HUES6 (cell line): ENCODE measurements at regions not wholly inside any gene's neighbourhood (a gene's known extent, or its start where the extent isn't known, plus 50 kb on each side); places are given as distances from the start of the nearest gene placed in this dataset.
"Not testable (repeated sequence)": the region's sequence is repeated elsewhere in the genome, so short reads cannot be mapped to it uniquely, and the experiment has no call there.

Experiments
- H3K27ac ChIP-seq: 2 replicates; pipeline ENCODE4 v1.7.0; 2013; ENCODE audit warnings: low read depth, mild to moderate bottlenecking, low read length, inconsistent platforms
- H3K27me3 ChIP-seq: 2 replicates; pipeline ENCODE4 v1.6.1; 2013; ENCODE audit warnings: low read length; ENCODE audit not compliant: control insufficient read depth, insufficient read depth
- H3K36me3 ChIP-seq: 2 replicates; pipeline ENCODE4 v1.6.1; 2013; ENCODE audit warnings: low read length; ENCODE audit not compliant: control insufficient read depth, insufficient read depth
- H3K4me1 ChIP-seq: 2 replicates; pipeline ENCODE4 v1.6.1; 2013; ENCODE audit warnings: low read length; ENCODE audit not compliant: control insufficient read depth, insufficient read depth
- H3K4me3 ChIP-seq: 2 replicates; pipeline ENCODE4 v1.5.1; 2013; ENCODE audit warnings: low read depth, low read length
- H3K9ac ChIP-seq: one replicate; pipeline ENCODE4 v1.6.1; 2013; ENCODE audit warnings: mild to moderate bottlenecking, low read length
- H3K9me3 ChIP-seq: 2 replicates; pipeline ENCODE4 v1.6.1; 2013; ENCODE audit warnings: low read depth, low read length; ENCODE audit not compliant: control insufficient read depth, insufficient read depth

DNA sequence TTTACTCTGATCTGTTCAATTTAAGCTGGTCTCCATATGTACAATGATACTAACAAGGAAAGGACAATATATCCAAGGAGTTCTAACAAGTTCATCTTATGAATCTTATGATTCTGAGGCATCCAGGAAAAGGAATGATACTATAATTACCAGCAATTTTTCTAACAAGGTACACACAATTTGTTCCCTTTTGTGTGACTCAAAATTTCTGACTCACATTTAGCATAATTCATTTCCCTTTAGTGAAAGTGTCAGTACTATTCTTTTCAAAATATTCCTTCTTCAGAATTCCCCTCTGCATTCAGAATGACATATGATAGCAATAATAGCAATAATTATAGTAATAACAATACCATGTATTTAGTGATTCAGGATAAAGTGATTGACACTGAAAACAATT is 594.8 kb downstream of the DMRTA1 start:
- no peaks in the 10 kb centered on the region for H3K27me3 ChIP-seq
- no peak overlapping the region for H3K9ac ChIP-seq
- H3K4me3 ChIP-seq, result no peak overlapping the region
- peaks cover 9% of the 10 kb centered on the region for H3K4me1 ChIP-seq
- H3K36me3 ChIP-seq, result no peaks in the 10 kb centered on the region
- no peak overlapping the region for H3K27ac ChIP-seq
- no peaks in the 10 kb centered on the region for H3K9me3 ChIP-seq

DNA sequence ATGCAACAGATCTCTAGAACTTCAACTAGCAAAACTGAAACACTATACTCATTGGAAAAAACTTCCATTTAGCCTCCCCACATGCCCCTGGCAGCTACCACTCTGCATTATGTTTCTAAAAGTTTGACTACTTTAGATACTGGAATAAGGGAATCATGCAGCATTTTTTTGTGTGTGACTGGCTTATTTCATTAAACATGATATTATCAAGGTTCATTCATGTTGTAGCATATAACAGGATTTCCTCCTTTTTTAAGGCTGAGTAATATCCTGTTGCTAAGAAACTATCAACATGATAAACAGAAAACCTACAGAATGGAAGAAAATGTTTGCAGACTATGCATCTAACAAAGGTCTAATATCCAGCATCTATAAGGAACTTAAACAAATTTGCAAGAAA is 597.9 kb downstream of the DMRTA1 start:
- Histone ChIP-seq H3K4me1 (peaks cover 10% of the 10 kb centered on the region), H3K9me3 (no peaks in the 10 kb centered on the region), H3K27ac (no peak overlapping the region), H3K27me3 (no peaks in the 10 kb centered on the region), H3K9ac (no peak overlapping the region), H3K36me3 (no peaks in the 10 kb centered on the region), H3K4me3 (no peak overlapping the region)

- H3K27ac ChIP-seq, result not testable (repeated sequence)
Observed at GRCh38 chr9:23046026-23046425, 599.4 kb downstream of the DMRTA1 start.

GRCh38 chr9:23050548-23050947 is 603.9 kb downstream of the DMRTA1 start:
- Histone ChIP-seq H3K36me3 (no peaks in the 10 kb centered on the region), H3K9me3 (no peaks in the 10 kb centered on the region), H3K27ac (no peak overlapping the region), H3K27me3 (no peaks in the 10 kb centered on the region), H3K4me3 (no peak overlapping the region), H3K9ac (no peak overlapping the region), H3K4me1 (peaks cover 17% of the 10 kb centered on the region)

More at GRCh38 chr9:23046026-23046425, 599.4 kb downstream of the DMRTA1 start:
- not testable (repeated sequence) for H3K9me3 ChIP-seq, H3K27me3 ChIP-seq, H3K9ac ChIP-seq, H3K4me3 ChIP-seq, H3K36me3 ChIP-seq
- peaks cover 17% of the 10 kb centered on the region for H3K4me1 ChIP-seq

DNA sequence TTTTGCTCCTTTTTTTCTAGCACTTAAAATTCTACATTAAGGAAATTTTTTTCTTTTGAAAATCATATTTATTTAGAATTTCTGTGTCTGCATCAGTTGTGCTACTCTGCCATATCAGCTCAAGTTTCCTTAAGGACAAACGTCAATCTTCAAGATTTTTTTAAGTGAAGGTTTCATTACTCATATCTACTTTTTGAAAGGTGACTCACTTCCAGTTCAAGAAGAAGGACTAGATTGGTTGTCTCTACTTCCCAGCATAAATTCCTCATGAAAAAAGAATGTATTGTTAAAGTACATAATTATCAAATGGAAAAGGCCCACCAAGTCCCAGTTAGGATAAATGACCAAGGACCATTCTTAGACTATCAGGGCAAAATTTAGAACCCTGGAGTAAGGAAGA is 626.5 kb downstream of the DMRTA1 start:
- Histone ChIP-seq H3K36me3 (no peaks in the 10 kb centered on the region), H3K9me3 (no peaks in the 10 kb centered on the region), H3K4me1 (no peaks in the 10 kb centered on the region), H3K27ac (no peak overlapping the region), H3K4me3 (no peak overlapping the region), H3K9ac (no peak overlapping the region), H3K27me3 (no peaks in the 10 kb centered on the region)

DNA sequence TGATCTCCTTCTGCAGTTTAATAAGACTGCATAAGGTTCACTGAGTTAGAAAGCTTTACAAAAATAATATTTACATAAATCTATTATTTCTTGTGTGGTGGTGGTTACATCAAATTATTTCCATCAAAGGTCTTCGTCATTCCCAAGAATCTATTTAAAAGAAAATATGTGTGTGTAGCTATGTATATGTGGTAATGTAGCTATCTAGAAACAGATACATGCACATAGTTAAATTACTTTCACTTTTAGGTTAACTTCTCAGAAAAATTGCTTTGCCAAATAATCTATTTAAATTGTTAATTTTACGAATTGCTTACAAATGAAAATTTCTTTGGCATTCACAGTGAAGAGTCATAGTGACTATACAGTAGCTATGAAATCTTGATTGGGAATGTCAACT is 633.2 kb downstream of the DMRTA1 start:
- peaks cover 7% of the 10 kb centered on the region; the same call in 1 of the 2 replicates for H3K4me1 ChIP-seq
- no peaks in the 10 kb centered on the region for H3K27me3 ChIP-seq
- no peak overlapping the region for H3K4me3 ChIP-seq
- no peak overlapping the region for H3K27ac ChIP-seq
- H3K36me3 ChIP-seq, result no peaks in the 10 kb centered on the region
- 0 out of 2 replicates have a peak, but pooled peaks cover 4% of the 10 kb centered on the region for H3K9me3 ChIP-seq
- no peak overlapping the region for H3K9ac ChIP-seq

DNA sequence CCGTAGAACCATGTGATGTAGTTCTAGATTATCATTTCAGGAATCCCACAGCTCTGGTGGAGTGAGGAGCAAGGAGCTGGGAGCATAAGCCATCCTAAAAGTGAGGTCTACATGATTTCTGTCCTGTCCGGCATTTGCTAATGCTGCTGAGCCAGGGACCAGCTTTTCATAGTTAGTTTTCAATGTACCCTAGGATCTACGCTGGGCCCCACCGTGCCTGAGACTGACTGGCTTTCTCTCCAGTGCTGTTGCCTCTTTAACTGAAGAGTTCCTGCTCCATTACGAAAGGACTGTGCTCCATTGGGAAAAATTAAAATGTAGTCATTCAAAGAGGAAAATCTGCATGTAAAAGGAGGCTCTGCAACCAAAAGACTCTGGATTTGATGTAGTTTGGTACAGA is 634.8 kb downstream of the DMRTA1 start:
- no peaks in the 10 kb centered on the region for H3K27me3 ChIP-seq
- H3K36me3 ChIP-seq, result no peaks in the 10 kb centered on the region
- H3K4me3 ChIP-seq, result no peak overlapping the region
- H3K4me1 ChIP-seq, result peaks cover 7% of the 10 kb centered on the region; the same call in 1 of the 2 replicates
- no peak overlapping the region for H3K27ac ChIP-seq
- H3K9ac ChIP-seq, result no peak overlapping the region
- peaks cover 4% of the 10 kb centered on the region; the same call in 1 of the 2 replicates for H3K9me3 ChIP-seq

- H3K36me3 ChIP-seq, result no peaks in the 10 kb centered on the region
- H3K4me3 ChIP-seq, result no peak overlapping the region
- peaks cover 2% of the 10 kb centered on the region; the same call in 1 of the 2 replicates for H3K4me1 ChIP-seq
- H3K9ac ChIP-seq, result no peak overlapping the region
- peaks cover 2% of the 10 kb centered on the region; the same call in 1 of the 2 replicates for H3K9me3 ChIP-seq
- no peaks in the 10 kb centered on the region for H3K27me3 ChIP-seq
- no peak overlapping the region for H3K27ac ChIP-seq
Observed at GRCh38 chr9:23088932-23089364, 642.3 kb downstream of the DMRTA1 start.

GRCh38 chr9:23117616-23118015 is 671.0 kb downstream of the DMRTA1 start:
- no peaks in the 10 kb centered on the region for H3K4me1 ChIP-seq
- no peak overlapping the region for H3K27ac ChIP-seq
- H3K9me3 ChIP-seq, result no peaks in the 10 kb centered on the region
- no peak overlapping the region for H3K9ac ChIP-seq
- H3K36me3 ChIP-seq, result no peaks in the 10 kb centered on the region
- H3K4me3 ChIP-seq, result no peak overlapping the region
- no peaks in the 10 kb centered on the region for H3K27me3 ChIP-seq

- Histone ChIP-seq H3K9me3 (no peaks in the 10 kb centered on the region), H3K27ac (no peak overlapping the region), H3K9ac (no peak overlapping the region)
Observed at GRCh38 chr9:23120630-23121029, 674.0 kb downstream of the DMRTA1 start.

GRCh38 chr9:23123048-23123632 is 676.5 kb downstream of the DMRTA1 start:
- Histone ChIP-seq H3K27me3 (no peaks in the 10 kb centered on the region), H3K9ac (no peak overlapping the region), H3K27ac (no peak overlapping the region), H3K4me1 (no peaks in the 10 kb centered on the region), H3K4me3 (no peak overlapping the region), H3K9me3 (no peaks in the 10 kb centered on the region), H3K36me3 (no peaks in the 10 kb centered on the region)

More at GRCh38 chr9:23120630-23121029, 674.0 kb downstream of the DMRTA1 start:
- no peak overlapping the region for H3K4me3 ChIP-seq
- no peaks in the 10 kb centered on the region for H3K36me3 ChIP-seq
- H3K27me3 ChIP-seq, result no peaks in the 10 kb centered on the region
- no peaks in the 10 kb centered on the region for H3K4me1 ChIP-seq
